ENCODE measurements at regions not wholly inside any gene's neighbourhood (a gene's known extent, or its start where the extent isn't known, plus 50 kb on each side); places are given as distances from the start of the nearest gene placed in this dataset.

DNA sequence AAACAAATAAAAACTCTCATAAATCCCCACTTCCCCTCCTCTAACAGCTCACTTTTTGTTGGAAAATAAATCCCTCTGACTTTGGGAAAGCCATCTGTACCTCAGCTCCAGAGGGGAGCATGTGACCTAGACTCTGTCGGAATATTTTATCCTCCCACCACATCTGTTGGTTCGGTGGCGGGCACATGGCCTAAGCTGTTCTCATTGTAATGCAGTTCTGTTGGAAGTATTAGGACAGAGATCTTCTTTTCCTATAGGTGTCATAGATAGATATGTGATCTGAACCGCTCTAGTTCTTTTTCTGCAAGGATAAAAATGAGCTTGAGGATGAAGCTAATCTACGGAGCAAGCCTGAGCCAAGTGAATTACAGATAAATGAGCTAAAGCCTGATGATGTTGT, 50.5 kb upstream of the EPS8L3 start:
- no peak for DNase-seq
- Mint-ChIP-seq H3K4me1 (ENCODE audit: low read depth) (peaks cover 6% of the 10 kb centered on the region; the same call in 1 of the 2 replicates), H3K27me3 (ENCODE audit: insufficient read depth) (peaks cover 4% of the 10 kb centered on the region; the same call in 1 of the 2 replicates), H3K27ac (no peak overlapping the region), H3K9me3 (peaks cover 14% of the 10 kb centered on the region), H3K36me3 (ENCODE audit: low read depth) (peaks cover 14% of the 10 kb centered on the region), H3K4me3 (no peak overlapping the region)
- TF ChIP-seq, protein P1, sequence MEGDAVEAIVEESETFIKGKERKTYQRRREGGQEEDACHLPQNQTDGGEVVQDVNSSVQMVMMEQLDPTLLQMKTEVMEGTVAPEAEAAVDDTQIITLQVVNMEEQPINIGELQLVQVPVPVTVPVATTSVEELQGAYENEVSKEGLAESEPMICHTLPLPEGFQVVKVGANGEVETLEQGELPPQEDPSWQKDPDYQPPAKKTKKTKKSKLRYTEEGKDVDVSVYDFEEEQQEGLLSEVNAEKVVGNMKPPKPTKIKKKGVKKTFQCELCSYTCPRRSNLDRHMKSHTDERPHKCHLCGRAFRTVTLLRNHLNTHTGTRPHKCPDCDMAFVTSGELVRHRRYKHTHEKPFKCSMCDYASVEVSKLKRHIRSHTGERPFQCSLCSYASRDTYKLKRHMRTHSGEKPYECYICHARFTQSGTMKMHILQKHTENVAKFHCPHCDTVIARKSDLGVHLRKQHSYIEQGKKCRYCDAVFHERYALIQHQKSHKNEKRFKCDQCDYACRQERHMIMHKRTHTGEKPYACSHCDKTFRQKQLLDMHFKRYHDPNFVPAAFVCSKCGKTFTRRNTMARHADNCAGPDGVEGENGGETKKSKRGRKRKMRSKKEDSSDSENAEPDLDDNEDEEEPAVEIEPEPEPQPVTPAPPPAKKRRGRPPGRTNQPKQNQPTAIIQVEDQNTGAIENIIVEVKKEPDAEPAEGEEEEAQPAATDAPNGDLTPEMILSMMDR (IDR thresholded peaks at IDR 0.05) = no peak

All from HFFc6 (cell line).